ENCODE measurements at regions not wholly inside any gene's neighbourhood (a gene's known extent, or its start where the extent isn't known, plus 50 kb on each side); places are given as distances from the start of the nearest gene placed in this dataset.

DNA sequence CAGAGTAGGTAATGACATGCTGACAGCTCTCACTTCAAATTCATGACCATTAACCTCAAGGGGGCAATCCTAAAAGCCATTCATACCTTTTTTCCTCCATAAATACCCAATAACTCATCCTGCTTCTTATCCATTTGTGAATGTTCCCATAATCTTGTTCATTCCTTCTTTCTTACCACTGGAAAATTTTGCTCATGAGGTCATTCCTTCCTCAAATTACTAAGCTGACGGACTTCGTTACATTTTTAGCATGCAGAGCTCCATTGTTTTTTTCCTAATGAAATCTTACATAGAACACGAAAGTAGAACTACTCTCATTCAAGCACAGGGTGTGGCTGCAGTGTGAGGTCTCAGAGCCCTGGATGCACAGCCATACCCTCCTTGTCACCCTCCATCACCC, 276.5 kb upstream of the DPYD start:
- Histone ChIP-seq H3K4me3 (replicated peaks; ENCODE audit: insufficient read depth, low read length) (no peak overlapping the region), H3K27ac (replicated peaks) (no peak overlapping the region), H3K27me3 (ENCODE audit: insufficient read depth, poor library complexity, severe bottlenecking) (no peaks in the 10 kb centered on the region)
- TF ChIP-seq, protein P1, sequence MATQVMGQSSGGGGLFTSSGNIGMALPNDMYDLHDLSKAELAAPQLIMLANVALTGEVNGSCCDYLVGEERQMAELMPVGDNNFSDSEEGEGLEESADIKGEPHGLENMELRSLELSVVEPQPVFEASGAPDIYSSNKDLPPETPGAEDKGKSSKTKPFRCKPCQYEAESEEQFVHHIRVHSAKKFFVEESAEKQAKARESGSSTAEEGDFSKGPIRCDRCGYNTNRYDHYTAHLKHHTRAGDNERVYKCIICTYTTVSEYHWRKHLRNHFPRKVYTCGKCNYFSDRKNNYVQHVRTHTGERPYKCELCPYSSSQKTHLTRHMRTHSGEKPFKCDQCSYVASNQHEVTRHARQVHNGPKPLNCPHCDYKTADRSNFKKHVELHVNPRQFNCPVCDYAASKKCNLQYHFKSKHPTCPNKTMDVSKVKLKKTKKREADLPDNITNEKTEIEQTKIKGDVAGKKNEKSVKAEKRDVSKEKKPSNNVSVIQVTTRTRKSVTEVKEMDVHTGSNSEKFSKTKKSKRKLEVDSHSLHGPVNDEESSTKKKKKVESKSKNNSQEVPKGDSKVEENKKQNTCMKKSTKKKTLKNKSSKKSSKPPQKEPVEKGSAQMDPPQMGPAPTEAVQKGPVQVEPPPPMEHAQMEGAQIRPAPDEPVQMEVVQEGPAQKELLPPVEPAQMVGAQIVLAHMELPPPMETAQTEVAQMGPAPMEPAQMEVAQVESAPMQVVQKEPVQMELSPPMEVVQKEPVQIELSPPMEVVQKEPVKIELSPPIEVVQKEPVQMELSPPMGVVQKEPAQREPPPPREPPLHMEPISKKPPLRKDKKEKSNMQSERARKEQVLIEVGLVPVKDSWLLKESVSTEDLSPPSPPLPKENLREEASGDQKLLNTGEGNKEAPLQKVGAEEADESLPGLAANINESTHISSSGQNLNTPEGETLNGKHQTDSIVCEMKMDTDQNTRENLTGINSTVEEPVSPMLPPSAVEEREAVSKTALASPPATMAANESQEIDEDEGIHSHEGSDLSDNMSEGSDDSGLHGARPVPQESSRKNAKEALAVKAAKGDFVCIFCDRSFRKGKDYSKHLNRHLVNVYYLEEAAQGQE (IDR thresholded peaks at IDR 0.05; ENCODE audit: insufficient replicate concordance, low read depth): no peak
- TF ChIP-seq SPI1 (IDR thresholded peaks at IDR 0.05; ENCODE audit: borderline replicate concordance, low read depth) (no peak), GABPA (IDR thresholded peaks at IDR 0.05; ENCODE audit: low read depth) (no peak), POLR2AphosphoS5 (IDR thresholded peaks at IDR 0.05; ENCODE audit: low read depth) (no peak)
- TF ChIP-seq, protein P2, sequence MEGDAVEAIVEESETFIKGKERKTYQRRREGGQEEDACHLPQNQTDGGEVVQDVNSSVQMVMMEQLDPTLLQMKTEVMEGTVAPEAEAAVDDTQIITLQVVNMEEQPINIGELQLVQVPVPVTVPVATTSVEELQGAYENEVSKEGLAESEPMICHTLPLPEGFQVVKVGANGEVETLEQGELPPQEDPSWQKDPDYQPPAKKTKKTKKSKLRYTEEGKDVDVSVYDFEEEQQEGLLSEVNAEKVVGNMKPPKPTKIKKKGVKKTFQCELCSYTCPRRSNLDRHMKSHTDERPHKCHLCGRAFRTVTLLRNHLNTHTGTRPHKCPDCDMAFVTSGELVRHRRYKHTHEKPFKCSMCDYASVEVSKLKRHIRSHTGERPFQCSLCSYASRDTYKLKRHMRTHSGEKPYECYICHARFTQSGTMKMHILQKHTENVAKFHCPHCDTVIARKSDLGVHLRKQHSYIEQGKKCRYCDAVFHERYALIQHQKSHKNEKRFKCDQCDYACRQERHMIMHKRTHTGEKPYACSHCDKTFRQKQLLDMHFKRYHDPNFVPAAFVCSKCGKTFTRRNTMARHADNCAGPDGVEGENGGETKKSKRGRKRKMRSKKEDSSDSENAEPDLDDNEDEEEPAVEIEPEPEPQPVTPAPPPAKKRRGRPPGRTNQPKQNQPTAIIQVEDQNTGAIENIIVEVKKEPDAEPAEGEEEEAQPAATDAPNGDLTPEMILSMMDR (IDR thresholded peaks at IDR 0.05; ENCODE audit: insufficient read depth, low read length): no peak
- DNase-seq (ENCODE audit: low read depth in 1 of 2, low spot score in 1 of 2): no peak

DNA sequence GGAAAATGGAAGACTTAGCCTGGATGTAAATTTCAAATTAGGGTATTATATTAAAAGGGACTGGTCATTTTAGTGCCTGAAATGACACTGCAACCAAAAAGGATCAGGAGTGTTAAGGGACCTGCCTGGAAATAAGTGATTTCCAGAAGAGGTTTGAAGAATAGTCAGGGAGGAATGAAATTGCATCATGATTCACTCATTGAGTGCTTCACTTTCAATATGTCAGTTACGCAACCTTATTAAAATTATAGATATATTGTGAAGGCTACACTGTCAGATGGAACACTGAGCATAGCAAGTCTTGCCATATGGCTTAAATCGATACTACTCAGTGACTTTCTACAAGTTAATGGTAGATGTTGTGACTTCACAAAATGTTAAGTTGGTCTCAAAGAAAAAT, 275.2 kb upstream of the DPYD start:
- H3K27me3 ChIP-seq (ENCODE audit: insufficient read depth, poor library complexity, severe bottlenecking): no peaks in the 10 kb centered on the region
- DNase-seq (ENCODE audit: low read depth in 1 of 2, low spot score in 1 of 2): no peak
- H3K4me3 ChIP-seq (replicated peaks; ENCODE audit: insufficient read depth, low read length): no peak overlapping the region
- no peak overlapping the region for H3K27ac ChIP-seq (replicated peaks)
- TF ChIP-seq SPI1 (IDR thresholded peaks at IDR 0.05; ENCODE audit: borderline replicate concordance, low read depth) (no peak), POLR2AphosphoS5 (IDR thresholded peaks at IDR 0.05; ENCODE audit: low read depth) (no peak), GABPA (IDR thresholded peaks at IDR 0.05; ENCODE audit: low read depth) (no peak)
- TF ChIP-seq, protein P2 (IDR thresholded peaks at IDR 0.05; ENCODE audit: insufficient read depth, low read length): no peak
- TF ChIP-seq, protein P1 (IDR thresholded peaks at IDR 0.05; ENCODE audit: insufficient replicate concordance, low read depth): no peak

DNA sequence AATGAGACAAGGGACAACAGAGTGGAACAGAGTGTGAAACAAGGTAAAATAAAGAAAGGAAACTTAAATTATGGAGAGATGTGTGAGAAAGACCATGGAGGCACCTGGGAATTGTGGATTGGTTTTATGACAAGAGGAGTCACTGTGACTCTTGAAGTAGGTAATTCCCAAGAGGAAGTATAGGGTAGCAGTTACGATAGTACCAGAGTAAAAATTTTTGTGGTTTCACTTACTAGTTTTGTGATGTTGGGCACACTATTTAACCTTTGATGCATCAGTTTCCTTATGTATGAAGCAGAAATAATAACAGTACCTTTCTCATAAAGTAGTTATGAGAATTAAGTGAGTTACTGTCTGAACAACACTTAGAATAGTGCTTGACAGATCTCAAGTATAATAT, 267.9 kb upstream of the DPYD start:
- no peak overlapping the region for H3K4me3 ChIP-seq (replicated peaks; ENCODE audit: insufficient read depth, low read length)
- no peak for TF ChIP-seq POLR2AphosphoS5 (IDR thresholded peaks at IDR 0.05; ENCODE audit: low read depth)
- TF ChIP-seq, protein P2 (IDR thresholded peaks at IDR 0.05; ENCODE audit: insufficient read depth, low read length): no peak
- no peak for TF ChIP-seq GABPA (IDR thresholded peaks at IDR 0.05; ENCODE audit: low read depth)
- TF ChIP-seq, protein P1 (IDR thresholded peaks at IDR 0.05; ENCODE audit: insufficient replicate concordance, low read depth): no peak
- no peak for TF ChIP-seq SPI1 (IDR thresholded peaks at IDR 0.05; ENCODE audit: borderline replicate concordance, low read depth)
- H3K27me3 ChIP-seq (ENCODE audit: insufficient read depth, poor library complexity, severe bottlenecking): peaks cover 2% of the 10 kb centered on the region
- DNase-seq (ENCODE audit: low read depth in 1 of 2, low spot score in 1 of 2): no peak
- no peak overlapping the region for H3K27ac ChIP-seq (replicated peaks)
